ENCODE measurements at regions not wholly inside any gene's neighbourhood (a gene's known extent, or its start where the extent isn't known, plus 50 kb on each side); places are given as distances from the start of the nearest gene placed in this dataset.

DNA sequence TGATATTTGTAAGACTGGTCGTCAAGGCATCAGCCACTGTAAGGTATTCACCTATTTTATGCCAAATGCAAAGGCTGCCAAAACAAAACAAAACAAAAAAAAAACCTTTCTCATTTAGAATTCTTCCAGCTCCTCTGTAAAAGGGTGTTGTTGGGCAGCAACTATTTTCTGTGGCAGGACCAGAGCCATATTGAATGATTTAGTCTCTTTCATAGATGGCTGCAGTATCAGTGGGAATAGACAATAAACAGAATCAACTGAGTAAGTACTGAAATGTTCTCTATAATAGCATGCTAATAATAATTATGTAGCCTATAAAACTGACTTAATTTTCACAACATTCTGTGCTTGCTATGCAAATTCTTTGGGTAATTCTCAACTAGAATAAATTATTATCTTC, 389.7 kb upstream of the PABPC4L start:
- POLR2A ChIA-PET, result no interaction called here
- no peak overlapping the region for H3K4me2 ChIP-seq
- 12% methylated on average over 1 of the region's 1 CpG for WGBS (ENCODE audit: missing lambda C conversion rate)
- H3K4me1 ChIP-seq, result no peaks in the 10 kb centered on the region
- no peak overlapping the region for H3K27ac ChIP-seq
- H3K4me3 ChIP-seq, result no peak overlapping the region
- H3K9me3 ChIP-seq, result no peaks in the 10 kb centered on the region
- FAIRE-seq (no peak), ATAC-seq (no peak), DNase-seq (ENCODE audit: low read depth in 1 of 2, low spot score in 1 of 2) (no peak)
- CTCF ChIA-PET, result no interaction called here
- TF ChIP-seq, protein P1, sequence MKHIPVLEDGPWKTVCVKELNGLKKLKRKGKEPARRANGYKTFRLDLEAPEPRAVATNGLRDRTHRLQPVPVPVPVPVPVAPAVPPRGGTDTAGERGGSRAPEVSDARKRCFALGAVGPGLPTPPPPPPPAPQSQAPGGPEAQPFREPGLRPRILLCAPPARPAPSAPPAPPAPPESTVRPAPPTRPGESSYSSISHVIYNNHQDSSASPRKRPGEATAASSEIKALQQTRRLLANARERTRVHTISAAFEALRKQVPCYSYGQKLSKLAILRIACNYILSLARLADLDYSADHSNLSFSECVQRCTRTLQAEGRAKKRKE (CRISPR knock-in tag; IDR thresholded peaks at IDR 0.05; ENCODE audit: low read depth), result no peak
- TF ChIP-seq CHD2 (IDR thresholded peaks at IDR 0.05; ENCODE audit: low read length, partially characterized antibody), result no peak
- no peak for TF ChIP-seq GATA3 (IDR thresholded peaks at IDR 0.05; ENCODE audit: borderline replicate concordance)
- no peak for TF ChIP-seq CHD4 (IDR thresholded peaks at IDR 0.05; ENCODE audit: borderline replicate concordance)

DNA sequence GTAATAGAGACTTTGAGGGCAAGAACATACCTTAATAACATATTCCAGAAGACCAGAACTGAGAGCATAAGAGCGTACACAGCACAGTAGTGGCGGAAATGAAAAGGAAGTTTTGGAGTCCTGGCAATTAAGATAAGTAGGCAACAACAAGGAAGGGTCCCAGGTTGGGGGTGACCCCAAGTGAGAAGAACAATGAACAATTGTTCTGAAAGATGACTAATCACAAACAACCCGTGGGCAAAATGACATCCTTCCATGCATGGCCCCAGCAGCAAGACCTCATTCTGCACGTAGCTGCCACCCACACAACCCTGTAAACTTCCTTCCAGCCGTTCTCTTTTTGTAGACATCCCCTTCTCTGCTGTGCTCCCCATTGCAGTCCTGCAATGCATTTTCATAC, 384.4 kb upstream of the PABPC4L start:
- 33% methylated on average over 5 of the region's 5 CpGs for WGBS (ENCODE audit: missing lambda C conversion rate)
- no peak for ATAC-seq
- no peak for FAIRE-seq
- DNase-seq (ENCODE audit: low read depth in 1 of 2, low spot score in 1 of 2), result no peak
- POLR2A ChIA-PET, result no interaction called here
- no peak for TF ChIP-seq EP300 (IDR thresholded peaks at IDR 0.05)
- TF ChIP-seq, protein P2, sequence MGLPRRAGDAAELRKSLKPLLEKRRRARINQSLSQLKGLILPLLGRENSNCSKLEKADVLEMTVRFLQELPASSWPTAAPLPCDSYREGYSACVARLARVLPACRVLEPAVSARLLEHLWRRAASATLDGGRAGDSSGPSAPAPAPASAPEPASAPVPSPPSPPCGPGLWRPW (IDR thresholded peaks at IDR 0.05), result no peak
- TF ChIP-seq ZFP36 (IDR thresholded peaks at IDR 0.05; ENCODE audit: borderline replicate concordance, partially characterized antibody), result no peak
- no peak for TF ChIP-seq TP53 (CRISPR knock-in tag; IDR thresholded peaks at IDR 0.05)
- no peak for TF ChIP-seq RCOR1 (IDR thresholded peaks at IDR 0.05; ENCODE audit: low read depth, low read length)
- TF ChIP-seq CBX2 (IDR thresholded peaks at IDR 0.05; ENCODE audit: borderline replicate concordance, low read depth), result no peak
- CTCF ChIA-PET, result no interaction called here
- H3K4me3 ChIP-seq, result no peak overlapping the region
- no peak overlapping the region for H3K4me2 ChIP-seq
- no peak overlapping the region for H3K27ac ChIP-seq
- H3K4me1 ChIP-seq, result no peaks in the 10 kb centered on the region
- no peaks in the 10 kb centered on the region for H3K9me3 ChIP-seq

DNA sequence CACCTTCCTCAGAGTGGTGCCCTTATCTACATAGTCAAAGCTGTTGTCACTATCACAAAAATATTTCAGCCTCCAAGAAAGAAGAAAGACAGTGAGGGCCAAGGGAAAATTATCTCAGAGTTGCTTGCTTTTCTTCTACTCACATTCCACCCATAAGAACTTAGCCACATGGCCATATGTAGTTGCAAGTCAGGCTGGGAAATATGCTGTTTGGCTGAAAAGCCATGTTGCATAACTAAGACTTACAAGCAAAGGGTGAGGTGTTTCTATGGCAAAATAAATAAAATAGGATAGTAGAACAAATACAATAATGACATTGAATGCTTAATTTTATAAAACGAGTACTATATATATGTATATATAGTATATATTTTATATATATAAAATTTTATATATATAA, 365.9 kb upstream of the PABPC4L start:
- Histone ChIP-seq H3K4me2 (no peak overlapping the region), H3K9me3 (no peaks in the 10 kb centered on the region), H3K4me1 (no peaks in the 10 kb centered on the region), H3K27ac (no peak overlapping the region), H3K4me3 (no peak overlapping the region)
- ATAC-seq (no peak), DNase-seq (ENCODE audit: low read depth in 1 of 2, low spot score in 1 of 2) (no peak), FAIRE-seq (no peak)
- ChIA-PET CTCF (no interaction called here), POLR2A (no interaction called here)
- 30% methylated on average over 1 of the region's 1 CpG for WGBS (ENCODE audit: missing lambda C conversion rate)
- TF ChIP-seq TFCP2L1 (CRISPR knock-in tag; IDR thresholded peaks at IDR 0.05) (no peak), CHD4 (IDR thresholded peaks at IDR 0.05; ENCODE audit: borderline replicate concordance) (no peak), ESRRA (IDR thresholded peaks at IDR 0.05; ENCODE audit: borderline replicate concordance, low read length) (no peak), HOXB5 (CRISPR knock-in tag; IDR thresholded peaks at IDR 0.05) (no peak), EHF (CRISPR knock-in tag; IDR thresholded peaks at IDR 0.05) (no peak), MYC (IDR thresholded peaks at IDR 0.05; ENCODE audit: borderline replicate concordance, low read length) (no peak), NFE2L2 (conservative IDR thresholded peaks at IDR 0.05; ENCODE audit: low read length) (no peak), RFX5 (IDR thresholded peaks at IDR 0.05) (no peak)
- TF ChIP-seq, protein P3, sequence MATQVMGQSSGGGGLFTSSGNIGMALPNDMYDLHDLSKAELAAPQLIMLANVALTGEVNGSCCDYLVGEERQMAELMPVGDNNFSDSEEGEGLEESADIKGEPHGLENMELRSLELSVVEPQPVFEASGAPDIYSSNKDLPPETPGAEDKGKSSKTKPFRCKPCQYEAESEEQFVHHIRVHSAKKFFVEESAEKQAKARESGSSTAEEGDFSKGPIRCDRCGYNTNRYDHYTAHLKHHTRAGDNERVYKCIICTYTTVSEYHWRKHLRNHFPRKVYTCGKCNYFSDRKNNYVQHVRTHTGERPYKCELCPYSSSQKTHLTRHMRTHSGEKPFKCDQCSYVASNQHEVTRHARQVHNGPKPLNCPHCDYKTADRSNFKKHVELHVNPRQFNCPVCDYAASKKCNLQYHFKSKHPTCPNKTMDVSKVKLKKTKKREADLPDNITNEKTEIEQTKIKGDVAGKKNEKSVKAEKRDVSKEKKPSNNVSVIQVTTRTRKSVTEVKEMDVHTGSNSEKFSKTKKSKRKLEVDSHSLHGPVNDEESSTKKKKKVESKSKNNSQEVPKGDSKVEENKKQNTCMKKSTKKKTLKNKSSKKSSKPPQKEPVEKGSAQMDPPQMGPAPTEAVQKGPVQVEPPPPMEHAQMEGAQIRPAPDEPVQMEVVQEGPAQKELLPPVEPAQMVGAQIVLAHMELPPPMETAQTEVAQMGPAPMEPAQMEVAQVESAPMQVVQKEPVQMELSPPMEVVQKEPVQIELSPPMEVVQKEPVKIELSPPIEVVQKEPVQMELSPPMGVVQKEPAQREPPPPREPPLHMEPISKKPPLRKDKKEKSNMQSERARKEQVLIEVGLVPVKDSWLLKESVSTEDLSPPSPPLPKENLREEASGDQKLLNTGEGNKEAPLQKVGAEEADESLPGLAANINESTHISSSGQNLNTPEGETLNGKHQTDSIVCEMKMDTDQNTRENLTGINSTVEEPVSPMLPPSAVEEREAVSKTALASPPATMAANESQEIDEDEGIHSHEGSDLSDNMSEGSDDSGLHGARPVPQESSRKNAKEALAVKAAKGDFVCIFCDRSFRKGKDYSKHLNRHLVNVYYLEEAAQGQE (IDR thresholded peaks at IDR 0.05), result no peak
- TF ChIP-seq, protein P4, sequence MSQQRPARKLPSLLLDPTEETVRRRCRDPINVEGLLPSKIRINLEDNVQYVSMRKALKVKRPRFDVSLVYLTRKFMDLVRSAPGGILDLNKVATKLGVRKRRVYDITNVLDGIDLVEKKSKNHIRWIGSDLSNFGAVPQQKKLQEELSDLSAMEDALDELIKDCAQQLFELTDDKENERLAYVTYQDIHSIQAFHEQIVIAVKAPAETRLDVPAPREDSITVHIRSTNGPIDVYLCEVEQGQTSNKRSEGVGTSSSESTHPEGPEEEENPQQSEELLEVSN (IDR thresholded peaks at IDR 0.05; ENCODE audit: borderline replicate concordance, low read depth), result no peak

Data from A549 (cell line).